Activated CD4-positive, CD25-positive, alpha-beta regulatory T cell treated with anti-CD3 and anti-CD28 coated beads, Interleukin-2, amount 50 U/mL, for 16 hours (primary cell): ENCODE measurements at regions not wholly inside any gene's neighbourhood (a gene's known extent, or its start where the extent isn't known, plus 50 kb on each side); places are given as distances from the start of the nearest gene placed in this dataset.
"Not testable (repeated sequence)": the region's sequence is repeated elsewhere in the genome, so short reads cannot be mapped to it uniquely, and the experiment has no call there.

Experiments
- DNase-seq: peaks from one replicate; pipeline ENCODE4 v3.0.0-alpha.2; 2020; ENCODE audit warnings: low read depth, low spot score

GRCh38 chr10:111265341-111265740 lies 188.5 kb downstream of the ADRA2A start:
- DNase-seq = no peak

DNA sequence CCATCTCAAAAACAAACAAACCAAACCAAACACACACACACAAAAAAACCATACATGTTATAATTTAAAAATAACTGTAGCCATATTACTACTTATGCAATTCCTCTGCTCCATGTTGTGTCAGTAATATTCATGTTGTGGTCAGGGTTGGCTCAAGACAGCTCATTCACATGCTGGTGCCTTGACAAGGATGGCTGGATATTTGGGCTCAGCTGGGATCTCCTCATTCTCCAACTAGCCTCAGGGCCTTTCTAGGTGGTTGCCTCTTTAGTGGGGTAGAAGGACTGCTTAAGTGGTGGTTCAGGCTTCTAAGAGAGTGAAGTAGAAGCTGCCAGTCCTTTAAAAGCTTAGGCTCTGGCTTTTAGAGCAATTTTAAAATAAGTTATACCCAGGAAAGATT lies 189.3 kb downstream of the ADRA2A start:
- DNase-seq = no peak

- DNase-seq = no peak
These were observed 190.8 kb downstream of the ADRA2A start for GRCh38 chr10:111267673-111268072.

- no peak for DNase-seq
These were observed 196.4 kb downstream of the ADRA2A start for GRCh38 chr10:111273235-111273634.

DNA sequence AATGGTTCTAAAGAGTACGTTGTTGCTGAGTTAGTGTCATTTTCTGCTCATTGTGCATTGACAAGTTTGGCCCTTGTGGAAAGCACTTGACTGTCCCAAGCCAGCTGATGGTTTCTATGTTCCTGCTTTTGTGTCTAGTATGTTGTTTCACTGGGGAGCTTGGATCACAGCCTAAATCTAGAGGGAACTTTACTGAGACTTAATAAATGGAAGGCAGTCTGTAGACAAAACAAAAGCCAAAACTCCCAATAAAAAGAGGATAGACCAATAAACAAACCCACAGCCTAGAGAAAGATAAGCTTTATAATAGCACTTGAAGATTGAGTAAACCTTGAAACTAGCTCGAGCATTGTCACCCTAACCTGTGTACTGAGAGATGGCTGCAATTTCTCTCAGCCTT lies 196.8 kb downstream of the ADRA2A start:
- no peak for DNase-seq

- DNase-seq = no peak
These were observed 198.3 kb downstream of the ADRA2A start for GRCh38 chr10:111275091-111275490.

DNA sequence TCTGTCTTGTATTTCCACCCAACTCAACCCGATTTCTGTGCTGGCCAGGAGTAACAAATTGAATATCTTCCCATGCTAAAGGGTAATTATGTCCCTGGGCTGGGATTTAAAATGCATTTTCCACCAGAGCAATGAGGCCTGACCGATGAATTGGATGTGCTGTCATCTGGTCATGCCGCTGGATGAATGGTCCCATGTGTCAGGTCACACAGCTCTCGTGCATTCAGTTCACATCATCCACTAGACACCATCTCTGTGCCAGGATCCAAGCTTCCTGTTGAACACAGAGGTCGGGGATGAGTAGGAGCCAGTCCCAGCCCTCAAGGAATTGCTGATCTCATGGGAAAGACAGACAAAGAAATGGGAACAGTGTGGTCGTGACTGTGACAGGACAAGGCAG lies 200.8 kb downstream of the ADRA2A start:
- no peak for DNase-seq

GRCh38 chr10:111278266-111278665 lies 201.4 kb downstream of the ADRA2A start:
- DNase-seq = no peak

DNA sequence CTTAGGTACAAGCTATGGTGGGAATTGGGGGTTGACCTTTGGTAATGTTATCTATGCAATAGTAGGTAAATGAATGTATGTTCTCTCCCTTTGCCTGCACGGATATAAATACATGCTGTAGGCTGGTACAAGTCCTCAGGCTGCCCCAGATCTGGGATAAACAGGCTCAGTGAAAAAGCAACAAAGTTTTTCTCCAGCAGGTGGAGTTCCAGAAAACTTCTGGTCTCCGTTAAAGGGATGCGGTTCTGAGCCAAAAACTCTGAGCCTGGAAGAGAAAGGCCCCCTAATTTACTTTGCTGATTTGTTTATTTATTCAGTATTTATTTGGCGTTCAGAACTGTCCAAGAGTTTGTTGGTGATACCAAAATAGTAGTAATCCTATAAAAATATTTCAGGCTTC lies 204.7 kb downstream of the ADRA2A start:
- DNase-seq = no peak

DNA sequence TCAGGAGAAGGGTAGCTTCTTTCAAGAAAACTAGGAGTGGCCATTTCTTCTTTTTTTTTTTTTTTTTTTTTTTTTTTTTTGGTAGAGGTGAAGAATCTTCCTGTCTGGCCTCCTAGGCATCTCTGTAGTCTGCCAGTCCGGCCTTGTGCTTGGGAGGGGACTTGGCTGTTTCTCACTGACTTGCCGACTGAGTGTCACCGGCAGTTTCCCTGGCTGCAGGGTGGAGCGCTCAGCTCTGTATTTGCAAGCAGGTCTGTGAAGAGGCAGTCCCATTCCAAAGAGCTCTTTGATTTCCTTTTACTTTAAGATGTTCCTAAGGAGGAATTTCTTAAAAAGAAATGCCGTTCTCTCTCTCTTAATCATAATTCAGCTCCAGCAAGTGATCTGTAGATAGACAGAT lies 212.6 kb downstream of the ADRA2A start:
- no peak for DNase-seq

GRCh38 chr10:111290649-111291048 lies 213.8 kb downstream of the ADRA2A start:
- DNase-seq = no peak

DNA sequence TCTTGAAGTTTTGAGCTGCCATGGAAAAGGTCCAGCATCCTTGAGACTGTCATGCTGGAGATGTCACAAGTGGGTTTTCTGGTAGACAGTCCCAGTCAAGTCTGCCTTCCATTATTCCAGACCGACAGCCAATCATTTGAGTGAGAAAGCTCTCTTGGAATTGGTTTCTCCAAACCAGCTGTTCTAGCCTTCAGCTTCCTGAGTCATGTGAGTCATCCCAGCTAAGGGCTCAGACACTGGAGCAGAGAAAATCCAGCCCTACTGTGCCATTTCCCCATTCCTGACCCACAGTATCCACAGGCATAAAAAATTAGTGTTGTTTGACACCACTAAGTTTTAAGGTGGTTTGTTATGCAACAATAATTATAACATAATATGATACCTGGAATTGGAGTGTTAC lies 219.0 kb downstream of the ADRA2A start:
- no peak for DNase-seq

DNA sequence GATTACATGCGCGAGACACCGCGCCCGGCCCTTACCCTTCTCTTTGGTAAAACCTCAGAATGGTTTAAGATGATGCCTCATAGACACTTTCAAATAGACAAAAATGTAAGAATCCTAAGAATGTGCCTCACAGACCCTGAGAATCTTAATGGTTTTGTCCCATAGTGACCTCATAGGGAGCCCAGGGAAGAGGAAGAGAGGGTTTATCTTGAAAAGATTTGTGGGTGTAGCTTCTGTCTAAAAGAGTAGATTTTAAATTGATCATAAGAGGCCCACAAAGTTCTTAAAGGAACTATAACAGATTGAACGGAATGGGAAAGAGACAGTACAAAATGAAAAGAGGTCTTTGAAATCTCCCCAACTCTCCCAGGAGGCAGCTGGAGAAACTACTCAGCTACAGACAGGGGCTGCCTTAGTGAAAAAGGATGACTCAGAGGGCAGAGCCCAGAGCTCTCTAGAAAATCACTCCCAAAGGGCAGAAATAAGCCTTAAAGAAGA lies 220.6 kb downstream of the ADRA2A start:
- DNase-seq = no peak

- DNase-seq = no peak
These were observed 221.2 kb downstream of the ADRA2A start for GRCh38 chr10:111298031-111298430.

DNA sequence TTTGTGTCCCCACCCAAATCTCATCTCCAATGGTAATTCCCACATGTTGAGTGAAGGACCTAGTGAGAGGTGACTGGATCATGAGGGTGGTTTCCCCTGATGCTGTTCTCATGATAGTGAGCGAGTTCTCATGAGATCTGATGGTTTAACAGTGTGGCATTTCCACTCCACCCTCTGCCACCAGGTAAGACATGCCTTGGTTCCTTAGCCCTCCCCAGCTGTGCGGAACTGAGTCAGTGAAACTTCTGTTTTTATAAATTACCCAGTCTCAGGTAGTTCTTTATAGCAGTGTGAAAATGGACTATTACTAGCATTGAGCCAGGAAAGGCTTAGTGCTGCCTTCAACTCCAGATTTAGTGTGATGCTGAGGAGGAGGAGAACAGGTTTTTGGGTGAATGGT lies 222.2 kb downstream of the ADRA2A start:
- no peak for DNase-seq

DNA sequence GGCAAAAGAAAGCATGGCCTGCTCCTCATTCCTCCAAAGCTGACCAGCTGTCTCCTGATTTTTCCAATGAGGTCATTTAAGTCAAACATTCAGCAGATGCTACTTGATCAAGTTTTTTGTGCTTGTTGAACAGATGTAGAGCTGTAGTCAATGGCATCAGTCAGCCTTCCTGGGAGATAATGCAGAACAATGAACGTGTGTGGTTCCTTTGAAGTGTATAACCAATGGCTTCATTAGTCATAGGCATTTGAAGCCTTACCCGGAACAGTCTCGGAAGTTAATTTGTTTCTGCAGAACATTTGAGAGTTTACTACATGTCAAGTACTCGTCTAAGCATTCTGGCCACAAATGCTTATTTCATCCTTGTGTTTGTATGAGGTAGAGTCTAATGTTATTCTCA lies 227.1 kb downstream of the ADRA2A start:
- DNase-seq = no peak

DNA sequence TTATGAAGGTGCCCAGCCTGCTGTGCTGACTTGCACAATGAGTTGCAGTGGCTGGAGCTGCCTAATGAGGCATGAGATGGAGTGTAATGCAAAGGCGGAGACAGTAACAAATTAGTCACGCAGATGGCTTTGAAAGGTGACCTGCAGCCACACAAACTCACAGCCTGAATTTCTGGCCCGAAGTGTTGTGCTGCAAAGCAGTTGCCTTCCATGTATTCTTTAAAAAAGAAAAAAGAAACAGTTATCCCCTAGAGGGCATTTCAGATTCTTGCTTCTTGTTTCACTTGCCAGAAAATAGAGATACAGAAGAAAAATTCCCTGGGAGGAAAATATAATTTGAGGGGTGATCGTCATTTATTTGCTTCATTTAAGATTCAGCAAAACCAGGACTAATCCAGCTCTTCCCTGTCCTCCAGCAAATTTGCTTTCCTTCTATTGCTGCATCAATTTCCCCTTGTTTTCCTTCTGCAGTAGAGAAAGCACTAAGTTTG lies 239.9 kb downstream of the ADRA2A start:
- no peak for DNase-seq

DNA sequence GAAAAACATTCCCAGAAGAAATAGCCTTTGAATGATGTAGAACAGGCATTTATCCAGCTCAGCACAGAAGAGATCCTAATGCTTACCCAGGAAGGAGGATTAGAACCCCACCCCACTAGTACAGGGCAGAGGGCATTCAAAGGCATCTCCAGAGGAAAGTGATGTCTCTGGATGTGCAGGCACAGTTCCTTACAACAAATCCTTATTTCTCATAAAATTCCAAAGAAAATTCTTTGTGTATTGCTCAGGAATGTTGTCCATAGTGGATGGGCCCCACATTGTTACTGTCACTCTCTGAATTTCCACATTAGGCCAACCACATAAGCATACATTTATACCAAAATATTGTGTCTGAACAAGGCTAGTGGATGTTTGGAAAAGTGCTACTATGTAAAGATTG lies 243.0 kb downstream of the ADRA2A start:
- no peak for DNase-seq

DNA sequence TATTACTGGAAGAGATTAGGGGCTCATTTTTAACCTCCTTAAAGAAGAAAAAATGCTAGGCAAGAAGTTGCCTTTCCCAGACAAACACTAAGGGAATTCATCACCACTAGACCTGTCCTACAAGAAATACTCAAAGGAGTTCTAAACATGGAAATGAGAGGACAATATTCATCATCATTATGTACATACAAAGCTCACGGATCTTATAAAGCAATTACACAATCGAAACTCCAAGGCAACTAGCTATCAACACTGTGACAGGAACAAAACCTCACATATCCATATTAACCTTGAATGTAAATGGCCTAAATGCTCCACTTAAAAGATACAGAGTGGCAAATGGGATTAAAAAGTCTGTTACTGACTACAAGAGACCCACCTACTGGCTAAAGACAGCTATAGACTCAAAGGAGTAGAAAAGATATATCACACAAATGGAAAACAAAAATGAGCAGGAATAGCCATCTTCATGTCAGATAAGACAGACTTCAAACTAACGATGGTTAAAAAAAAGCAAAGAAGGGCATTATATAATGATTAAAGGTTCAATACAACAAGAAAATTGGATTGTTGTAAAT lies 246.6 kb downstream of the ADRA2A start:
- DNase-seq = no peak

DNA sequence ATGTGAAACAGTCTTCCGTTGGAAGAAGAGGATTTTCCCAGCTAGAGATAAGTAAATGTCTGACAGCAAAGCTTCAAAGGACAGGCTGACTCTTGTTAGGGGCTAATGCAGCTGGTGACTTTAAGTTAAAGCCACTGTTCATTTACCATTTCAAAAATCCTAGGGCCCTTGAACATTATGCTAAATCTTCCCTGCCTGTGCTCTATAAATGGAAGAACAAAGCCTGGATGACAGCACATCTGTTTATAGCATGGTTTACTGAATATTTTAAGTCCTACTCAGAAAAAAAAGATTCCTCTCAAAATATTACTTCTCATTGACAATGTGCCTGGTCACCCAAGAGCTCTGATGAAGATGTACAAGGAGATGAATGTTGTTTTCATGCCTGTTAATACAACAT lies 255.3 kb downstream of the ADRA2A start:
- DNase-seq = not testable (repeated sequence)

GRCh38 chr10:111335826-111336225 lies 259.0 kb downstream of the ADRA2A start:
- no peak for DNase-seq

- DNase-seq = no peak
These were observed 261.2 kb downstream of the ADRA2A start for GRCh38 chr10:111338035-111338434.

DNA sequence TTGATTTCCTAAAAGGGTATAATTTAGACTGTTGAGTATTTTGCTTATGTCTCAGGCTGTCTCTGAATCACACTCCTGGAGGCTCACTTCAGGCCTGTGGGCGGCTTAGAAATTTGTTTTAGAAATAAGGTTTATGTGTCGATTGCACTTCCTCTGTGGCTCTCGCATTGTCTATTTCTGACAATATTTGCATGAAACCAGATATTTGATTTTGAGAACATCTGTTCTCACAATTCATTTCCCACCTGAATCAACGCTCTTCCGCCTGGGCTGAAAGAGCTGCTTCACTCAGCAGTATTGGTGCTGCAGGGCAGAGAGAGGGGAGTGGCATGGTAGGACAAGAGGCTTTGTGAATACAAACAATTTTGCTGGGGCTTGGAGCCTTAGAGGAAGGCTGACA lies 262.0 kb downstream of the ADRA2A start:
- DNase-seq = no peak

- no peak for DNase-seq
These were observed 268.0 kb downstream of the ADRA2A start for GRCh38 chr10:111344804-111345203.
